WTC11 (cell line): ENCODE measurements at regions not wholly inside any gene's neighbourhood (a gene's known extent, or its start where the extent isn't known, plus 50 kb on each side); places are given as distances from the start of the nearest gene placed in this dataset.

Experiments used
- ATAC-seq: fragments of 200-7000 bp; cut with Tn5 transposase; 2 replicates; pipeline ENCODE4 v1.10.0; 2021; ENCODE audit warnings: mild to moderate bottlenecking, moderate library complexity
- CTCF ChIA-PET: fragments of 300-600 bp; sonication (Branson Sonifier 250); formaldehyde crosslinking; loops from one replicate; lab custom pipeline; 2021; ENCODE audit warnings: antibody characterized with exemption; lab: Charles Lee
- POLR2A ChIA-PET: fragments of 350-600 bp; sonication (Branson Sonifier 250); formaldehyde crosslinking; loops from one replicate; lab custom pipeline; 2021; ENCODE audit warnings: antibody characterized with exemption; lab: Charles Lee
- DNase-seq: peaks from one replicate; pipeline ENCODE4 v3.0.0; 2021; ENCODE audit warnings: low spot score
- H3K27ac Mint-ChIP-seq: 2 replicates; pipeline ENCODE4 v1.8.0; 2021; ENCODE audit warnings: mixed read lengths
- H3K27me3 Mint-ChIP-seq: 2 replicates; pipeline ENCODE4 v1.8.0; 2021; ENCODE audit warnings: low read depth, mild to moderate bottlenecking, moderate library complexity, mixed read lengths
- H3K36me3 Mint-ChIP-seq: 2 replicates; pipeline ENCODE4 v1.8.0; 2021; ENCODE audit warnings: mixed read lengths
- H3K4me1 Mint-ChIP-seq: 2 replicates; pipeline ENCODE4 v1.8.0; 2022; ENCODE audit warnings: mixed read lengths
- H3K4me3 Mint-ChIP-seq: 2 replicates; pipeline ENCODE4 v1.8.0; 2021; ENCODE audit warnings: mild to moderate bottlenecking, moderate library complexity, mixed read lengths
- H3K9me3 Mint-ChIP-seq: 2 replicates; pipeline ENCODE4 v1.8.0; 2021; ENCODE audit warnings: mixed read lengths
- ARID4B ChIP-seq: sonication (generic); formaldehyde crosslinking; IDR thresholded peaks from 2 replicates; pipeline ENCODE4 v1.8.0; 2023; ENCODE audit warnings: missing genetic modification reagents, mild to moderate bottlenecking, borderline replicate concordance
- ATF2 ChIP-seq: sonication (generic); formaldehyde crosslinking; IDR thresholded peaks from 2 replicates; pipeline ENCODE4 v1.8.1; 2022; ENCODE audit warnings: low read depth, missing genetic modification reagents, borderline replicate concordance
- ERG ChIP-seq: fragments of 250-450 bp; sonication (Bioruptor Pico); IDR thresholded peaks from 2 replicates; pipeline ENCODE4 v1.8.0; 2021; ENCODE audit warnings: mild to moderate bottlenecking
- FOXJ3 ChIP-seq: sonication (generic); formaldehyde crosslinking; IDR thresholded peaks from 2 replicates; pipeline ENCODE4 v1.9.0; 2021; ENCODE audit warnings: missing genetic modification reagents, mild to moderate bottlenecking, borderline replicate concordance
- GABPB1 ChIP-seq: sonication (generic); formaldehyde crosslinking; IDR thresholded peaks from 2 replicates; pipeline ENCODE4 v1.8.1; 2023; ENCODE audit warnings: mild to moderate bottlenecking, missing genetic modification reagents
- GRHL2 ChIP-seq: fragments of 250-450 bp; sonication (Bioruptor Pico); IDR thresholded peaks from 2 replicates; pipeline ENCODE4 v1.8.0; 2022; ENCODE audit warnings: mild to moderate bottlenecking, moderate library complexity; ENCODE audit not compliant: insufficient replicate concordance, severe bottlenecking
- MYBL2 ChIP-seq: sonication (generic); formaldehyde crosslinking; IDR thresholded peaks from 2 replicates; pipeline ENCODE4 v1.8.1; 2023; ENCODE audit warnings: mild to moderate bottlenecking, moderate library complexity, missing genetic modification reagents
- NR2C2 ChIP-seq: sonication (generic); formaldehyde crosslinking; IDR thresholded peaks from 2 replicates; pipeline ENCODE4 v1.8.0; 2022; ENCODE audit warnings: mild to moderate bottlenecking, missing genetic modification reagents
- PRDM15 ChIP-seq: sonication (generic); formaldehyde crosslinking; IDR thresholded peaks from 2 replicates; pipeline ENCODE4 v1.8.0; 2022; ENCODE audit warnings: missing genetic modification reagents
- PRRX2 ChIP-seq: fragments of 250-450 bp; sonication (Bioruptor Pico); IDR thresholded peaks from 2 replicates; pipeline ENCODE4 v1.8.0; 2021; ENCODE audit warnings: mild to moderate bottlenecking
- SMAD3 ChIP-seq: sonication (generic); formaldehyde crosslinking; IDR thresholded peaks from 2 replicates; pipeline ENCODE4 v1.8.0; 2022; ENCODE audit warnings: missing genetic modification reagents, mild to moderate bottlenecking, borderline replicate concordance
- ZNF425 ChIP-seq: fragments of 250-450 bp; sonication (Bioruptor Pico); conservative IDR thresholded peaks from 2 replicates; pipeline ENCODE4 v1.9.0; 2021; ENCODE audit warnings: mild to moderate bottlenecking
- TF ChIP-seq, protein P1 (sequence below): sonication (generic); formaldehyde crosslinking; IDR thresholded peaks from 2 replicates; pipeline ENCODE4 v1.8.1; 2022; ENCODE audit warnings: missing genetic modification reagents, borderline replicate concordance
- TF ChIP-seq, protein P2 (sequence below): fragments of 250-450 bp; sonication (Bioruptor Pico); IDR thresholded peaks from 2 replicates; pipeline ENCODE4 v1.9.0; 2021; ENCODE audit warnings: moderate library complexity, mild to moderate bottlenecking, inconsistent platforms, borderline replicate concordance
- TF ChIP-seq, protein P3 (sequence below): sonication (generic); formaldehyde crosslinking; conservative IDR thresholded peaks from 2 replicates; pipeline ENCODE4 v1.8.1; 2023; ENCODE audit warnings: mild to moderate bottlenecking, low read depth, missing genetic modification reagents, moderate library complexity
- TF ChIP-seq, protein P4 (sequence below): sonication (generic); formaldehyde crosslinking; IDR thresholded peaks from 2 replicates; pipeline ENCODE4 v1.8.0; 2022; ENCODE audit warnings: mild to moderate bottlenecking, missing genetic modification reagents

- TF ChIP-seq PRDM15 (CRISPR knock-in tag), result no peak
- TF ChIP-seq, protein P1, sequence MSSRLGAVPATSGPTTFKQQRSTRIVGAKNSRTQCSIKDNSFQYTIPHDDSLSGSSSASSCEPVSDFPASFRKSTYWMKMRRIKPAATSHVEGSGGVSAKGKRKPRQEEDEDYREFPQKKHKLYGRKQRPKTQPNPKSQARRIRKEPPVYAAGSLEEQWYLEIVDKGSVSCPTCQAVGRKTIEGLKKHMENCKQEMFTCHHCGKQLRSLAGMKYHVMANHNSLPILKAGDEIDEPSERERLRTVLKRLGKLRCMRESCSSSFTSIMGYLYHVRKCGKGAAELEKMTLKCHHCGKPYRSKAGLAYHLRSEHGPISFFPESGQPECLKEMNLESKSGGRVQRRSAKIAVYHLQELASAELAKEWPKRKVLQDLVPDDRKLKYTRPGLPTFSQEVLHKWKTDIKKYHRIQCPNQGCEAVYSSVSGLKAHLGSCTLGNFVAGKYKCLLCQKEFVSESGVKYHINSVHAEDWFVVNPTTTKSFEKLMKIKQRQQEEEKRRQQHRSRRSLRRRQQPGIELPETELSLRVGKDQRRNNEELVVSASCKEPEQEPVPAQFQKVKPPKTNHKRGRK, result no peak
- TF ChIP-seq, protein P2, sequence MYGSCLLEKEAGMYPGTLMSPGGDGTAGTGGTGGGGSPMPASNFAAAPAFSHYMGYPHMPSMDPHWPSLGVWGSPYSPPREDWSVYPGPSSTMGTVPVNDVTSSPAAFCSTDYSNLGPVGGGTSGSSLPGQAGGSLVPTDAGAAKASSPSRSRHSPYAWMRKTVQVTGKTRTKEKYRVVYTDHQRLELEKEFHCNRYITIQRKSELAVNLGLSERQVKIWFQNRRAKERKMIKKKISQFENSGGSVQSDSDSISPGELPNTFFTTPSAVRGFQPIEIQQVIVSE, result no peak
- TF ChIP-seq ATF2 (CRISPR knock-in tag), result no peak
- TF ChIP-seq MYBL2 (CRISPR knock-in tag), result no peak
- TF ChIP-seq ERG (CRISPR knock-in tag), result no peak
- TF ChIP-seq, all 79 proteins: peak for 0
These were observed 176.1 kb downstream of the ABCC12 start (continued) for GRCh38 chr16:47979616-47980182.

DNA sequence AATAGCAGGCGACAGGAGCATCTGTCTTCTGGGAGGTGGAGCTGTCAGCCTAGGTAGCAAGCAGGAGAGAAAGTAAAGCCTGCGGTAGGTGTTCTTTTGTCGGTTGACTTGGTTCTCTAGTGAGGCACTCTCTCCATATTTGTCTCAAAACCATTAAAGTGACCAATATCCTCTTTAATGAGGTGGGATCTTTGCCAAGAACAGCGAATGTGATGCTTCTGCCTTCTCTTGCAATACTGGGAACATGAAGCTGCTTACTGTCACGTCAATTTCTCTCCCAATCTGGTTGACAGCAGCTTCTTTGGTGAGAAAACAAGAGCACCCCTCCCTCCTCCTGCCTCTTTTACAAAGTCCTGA lies 176.7 kb downstream of the ABCC12 start:
- Mint-ChIP-seq H3K4me1 (peaks cover 6% of the 10 kb centered on the region), H3K27ac (no peak overlapping the region), H3K9me3 (no peaks in the 10 kb centered on the region), H3K36me3 (no peaks in the 10 kb centered on the region), H3K27me3 (no peaks in the 10 kb centered on the region), H3K4me3 (no peak overlapping the region)
- ChIA-PET CTCF (no interaction called here), POLR2A (no interaction called here)
- DNase-seq (no peak), ATAC-seq (no peak)
- TF ChIP-seq ARID4B (CRISPR knock-in tag), result no peak
- TF ChIP-seq NR2C2 (CRISPR knock-in tag), result no peak
- TF ChIP-seq PRRX2 (CRISPR knock-in tag), result no peak
- TF ChIP-seq GRHL2 (CRISPR knock-in tag), result no peak
- TF ChIP-seq SMAD3 (CRISPR knock-in tag), result no peak
- no peak for TF ChIP-seq MYBL2 (CRISPR knock-in tag)
- TF ChIP-seq, protein P3, sequence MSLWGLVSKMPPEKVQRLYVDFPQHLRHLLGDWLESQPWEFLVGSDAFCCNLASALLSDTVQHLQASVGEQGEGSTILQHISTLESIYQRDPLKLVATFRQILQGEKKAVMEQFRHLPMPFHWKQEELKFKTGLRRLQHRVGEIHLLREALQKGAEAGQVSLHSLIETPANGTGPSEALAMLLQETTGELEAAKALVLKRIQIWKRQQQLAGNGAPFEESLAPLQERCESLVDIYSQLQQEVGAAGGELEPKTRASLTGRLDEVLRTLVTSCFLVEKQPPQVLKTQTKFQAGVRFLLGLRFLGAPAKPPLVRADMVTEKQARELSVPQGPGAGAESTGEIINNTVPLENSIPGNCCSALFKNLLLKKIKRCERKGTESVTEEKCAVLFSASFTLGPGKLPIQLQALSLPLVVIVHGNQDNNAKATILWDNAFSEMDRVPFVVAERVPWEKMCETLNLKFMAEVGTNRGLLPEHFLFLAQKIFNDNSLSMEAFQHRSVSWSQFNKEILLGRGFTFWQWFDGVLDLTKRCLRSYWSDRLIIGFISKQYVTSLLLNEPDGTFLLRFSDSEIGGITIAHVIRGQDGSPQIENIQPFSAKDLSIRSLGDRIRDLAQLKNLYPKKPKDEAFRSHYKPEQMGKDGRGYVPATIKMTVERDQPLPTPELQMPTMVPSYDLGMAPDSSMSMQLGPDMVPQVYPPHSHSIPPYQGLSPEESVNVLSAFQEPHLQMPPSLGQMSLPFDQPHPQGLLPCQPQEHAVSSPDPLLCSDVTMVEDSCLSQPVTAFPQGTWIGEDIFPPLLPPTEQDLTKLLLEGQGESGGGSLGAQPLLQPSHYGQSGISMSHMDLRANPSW (CRISPR knock-in tag), result no peak
- TF ChIP-seq ZNF425 (CRISPR knock-in tag), result no peak
- no peak for TF ChIP-seq GABPB1 (CRISPR knock-in tag)
- TF ChIP-seq, protein P4, sequence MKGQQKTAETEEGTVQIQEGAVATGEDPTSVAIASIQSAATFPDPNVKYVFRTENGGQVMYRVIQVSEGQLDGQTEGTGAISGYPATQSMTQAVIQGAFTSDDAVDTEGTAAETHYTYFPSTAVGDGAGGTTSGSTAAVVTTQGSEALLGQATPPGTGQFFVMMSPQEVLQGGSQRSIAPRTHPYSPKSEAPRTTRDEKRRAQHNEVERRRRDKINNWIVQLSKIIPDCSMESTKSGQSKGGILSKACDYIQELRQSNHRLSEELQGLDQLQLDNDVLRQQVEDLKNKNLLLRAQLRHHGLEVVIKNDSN (CRISPR knock-in tag), result no peak
- TF ChIP-seq FOXJ3, result no peak
